HepG2 (cell line): ENCODE measurements at regions not wholly inside any gene's neighbourhood (a gene's known extent, or its start where the extent isn't known, plus 50 kb on each side); places are given as distances from the start of the nearest gene placed in this dataset.

Experiments
- FOXA1 ChIP-seq, 2 experiments: fragments of 450-650 bp in 1 of 2; sonication (generic) in 1 of 2; formaldehyde crosslinking in 1 of 2; IDR thresholded peaks; 2 replicates each; pipeline versions ENCODE4 v1.4.0 to v1.6.1; 2016 to 2020; ENCODE audit warnings: missing genetic modification reagents in 1 of 2
- JUNB ChIP-seq: sonication (generic); formaldehyde crosslinking; IDR thresholded peaks from 2 replicates; pipeline ENCODE4 v1.8.0; 2022; ENCODE audit warnings: missing genetic modification reagents, mild to moderate bottlenecking, borderline replicate concordance
- NRL ChIP-seq: sonication (generic); formaldehyde crosslinking; IDR thresholded peaks from 2 replicates; pipeline ENCODE4 v1.5.0; 2020; ENCODE audit warnings: missing genetic modification reagents, mild to moderate bottlenecking, moderate library complexity, borderline replicate concordance
- TEAD3 ChIP-seq: optimal IDR thresholded peaks from 2 replicates; pipeline ENCODE3; 2016; ENCODE audit warnings: borderline replicate concordance
- ZHX1 ChIP-seq: sonication (generic); formaldehyde crosslinking; IDR thresholded peaks from 2 replicates; pipeline ENCODE4 v1.8.1; 2022; ENCODE audit warnings: low read depth, mild to moderate bottlenecking, missing genetic modification reagents
- small RNA-seq, 3 experiments: library from RNA; depleted of rRNA; stranded (forward); fragments of <200 nt; gene quantifications; one replicate each; pipeline ENCODE3, GENCODE V24; 2012; ENCODE audit warnings: low read depth in 2 of 3, low replicate concordance in 1 of 3; ENCODE audit not compliant: insufficient read length in 3 of 3, insufficient read depth in 2 of 3

- TF ChIP-seq NRL (CRISPR knock-in tag) (no peak), FOXA1 (IDR thresholded peaks at IDR 0.05) (no peak), FOXA1 (CRISPR knock-in tag; IDR thresholded peaks at IDR 0.05) (no peak), JUNB (CRISPR knock-in tag) (no peak), TEAD3 (CRISPR knock-in tag) (no peak), ZHX1 (CRISPR knock-in tag) (no peak)
These were observed 50.8 kb upstream of the CCDC90B start (continued) for GRCh38 chr11:83336993-83337392.

Small RNAs in the stretch of these regions (small RNA-seq; reads per million reads assigned to genes)
- gene RF01974, result 0 reads per million in 3 experiments
